ENCODE measurements at regions not wholly inside any gene's neighbourhood (a gene's known extent, or its start where the extent isn't known, plus 50 kb on each side); places are given as distances from the start of the nearest gene placed in this dataset.

DNA sequence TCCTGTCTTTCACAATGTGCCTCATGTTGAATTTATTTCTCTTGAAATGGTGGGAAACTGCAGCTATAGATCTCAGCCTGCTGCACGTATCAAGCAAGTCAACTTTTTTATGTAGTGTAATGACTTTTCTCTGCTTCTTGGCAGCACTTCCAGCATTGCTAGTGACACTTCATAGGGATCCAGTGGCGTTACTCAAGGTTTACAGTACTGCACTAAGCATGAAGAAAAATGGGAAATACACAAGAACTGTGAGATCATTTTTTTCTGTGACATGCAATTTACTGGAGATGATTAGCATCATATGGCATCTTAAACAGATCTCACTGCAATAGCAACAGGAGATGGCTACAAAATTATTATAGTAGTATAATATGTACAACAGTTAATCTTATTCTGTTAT is 90.9 kb downstream of the POLR1F start:
- no peaks in the 10 kb centered on the region for H3K4me1 Mint-ChIP-seq
- no peaks in the 10 kb centered on the region for H3K23me2 ChIP-seq (ENCODE audit: insufficient read length, low read depth, low read length, poor library complexity, severe bottlenecking)
- H4K8ac ChIP-seq (replicated peaks; ENCODE audit: insufficient read length, low read depth, low read length), result no peak overlapping the region
- no peaks in the 10 kb centered on the region for H3K27me3 ChIP-seq (ENCODE audit: insufficient read depth, low read length)
- H3K9ac ChIP-seq (ENCODE audit: extremely low read depth, insufficient read length, low read length), result no peak overlapping the region
- H4K91ac ChIP-seq (ENCODE audit: insufficient read length, low read depth, low read length), result no peak overlapping the region
- no peak overlapping the region for H3K4me3 Mint-ChIP-seq
- H2BK5ac ChIP-seq (ENCODE audit: insufficient read length, low read length), result no peak overlapping the region
- no peak overlapping the region for H2BK15ac ChIP-seq (ENCODE audit: low read depth, low read length)
- no peak overlapping the region for H2BK12ac ChIP-seq (ENCODE audit: insufficient read length, low read depth, low read length)
- no peak overlapping the region for H3K27ac ChIP-seq (ENCODE audit: insufficient read length, low read depth, low read length)
- no peak overlapping the region for H3K4me2 ChIP-seq (ENCODE audit: insufficient read depth, insufficient read length, low read length)
- H2BK120ac ChIP-seq (ENCODE audit: low read depth, low read length, poor library complexity, severe bottlenecking), result no peak overlapping the region
- TF ChIP-seq, protein P1, sequence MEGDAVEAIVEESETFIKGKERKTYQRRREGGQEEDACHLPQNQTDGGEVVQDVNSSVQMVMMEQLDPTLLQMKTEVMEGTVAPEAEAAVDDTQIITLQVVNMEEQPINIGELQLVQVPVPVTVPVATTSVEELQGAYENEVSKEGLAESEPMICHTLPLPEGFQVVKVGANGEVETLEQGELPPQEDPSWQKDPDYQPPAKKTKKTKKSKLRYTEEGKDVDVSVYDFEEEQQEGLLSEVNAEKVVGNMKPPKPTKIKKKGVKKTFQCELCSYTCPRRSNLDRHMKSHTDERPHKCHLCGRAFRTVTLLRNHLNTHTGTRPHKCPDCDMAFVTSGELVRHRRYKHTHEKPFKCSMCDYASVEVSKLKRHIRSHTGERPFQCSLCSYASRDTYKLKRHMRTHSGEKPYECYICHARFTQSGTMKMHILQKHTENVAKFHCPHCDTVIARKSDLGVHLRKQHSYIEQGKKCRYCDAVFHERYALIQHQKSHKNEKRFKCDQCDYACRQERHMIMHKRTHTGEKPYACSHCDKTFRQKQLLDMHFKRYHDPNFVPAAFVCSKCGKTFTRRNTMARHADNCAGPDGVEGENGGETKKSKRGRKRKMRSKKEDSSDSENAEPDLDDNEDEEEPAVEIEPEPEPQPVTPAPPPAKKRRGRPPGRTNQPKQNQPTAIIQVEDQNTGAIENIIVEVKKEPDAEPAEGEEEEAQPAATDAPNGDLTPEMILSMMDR (conservative IDR thresholded peaks at IDR 0.05), result no peak
- no peaks in the 10 kb centered on the region for H3K9me3 Mint-ChIP-seq
- no peak overlapping the region for H2AK5ac ChIP-seq (ENCODE audit: insufficient read length, low read length)
- no peaks in the 10 kb centered on the region; the same call in none of the 2 replicates for H3K27me3 Mint-ChIP-seq (ENCODE audit: low read depth)
- H3K36me3 Mint-ChIP-seq (ENCODE audit: insufficient read depth in 1 of 3, low read depth in 3 of 3), result no peaks in the 10 kb centered on the region
- H3K4ac ChIP-seq (ENCODE audit: low read depth, low read length), result no peak overlapping the region
- H3T11ph ChIP-seq (ENCODE audit: low read length), result no peak overlapping the region
- DNase-seq, result no peak
- no peak overlapping the region for H3K18ac ChIP-seq (ENCODE audit: insufficient read length, low read depth, low read length)
- no peak overlapping the region for H3K56ac ChIP-seq (ENCODE audit: insufficient read length, low read depth, low read length)
- no peaks in the 10 kb centered on the region for H3K9me3 ChIP-seq (ENCODE audit: control insufficient read depth, low read depth, low read length)
- no CpG with 5 or more reads among the region's 2 CpGs for WGBS (ENCODE audit: extremely low coverage, insufficient read length, low lambda C conversion rate)
- no peak overlapping the region for H3K23ac ChIP-seq (ENCODE audit: insufficient read length, low read depth, low read length)
- no peaks in the 10 kb centered on the region for H3K79me2 ChIP-seq (ENCODE audit: insufficient read depth, low read length)
- H3K4me1 ChIP-seq (ENCODE audit: insufficient read depth, low read length), result no peaks in the 10 kb centered on the region
- no peaks in the 10 kb centered on the region for H4K20me1 ChIP-seq (ENCODE audit: control insufficient read depth, insufficient read depth, insufficient read length)
- H2BK20ac ChIP-seq (ENCODE audit: low read depth, low read length, poor library complexity, severe bottlenecking), result no peak overlapping the region
- no peak overlapping the region for H3K27ac Mint-ChIP-seq
- H2AFZ ChIP-seq (ENCODE audit: low read length), result no peak overlapping the region
- H4K5ac ChIP-seq (ENCODE audit: insufficient read length, low read depth, low read length), result no peak overlapping the region
- no peaks in the 10 kb centered on the region for H3K79me1 ChIP-seq (ENCODE audit: insufficient read depth, low read depth, low read length, poor library complexity, severe bottlenecking)
- H3K14ac ChIP-seq (ENCODE audit: insufficient read depth, low read length), result no peak overlapping the region
